Adrenal gland (tissue), 9 donors: ENCODE measurements at regions not wholly inside any gene's neighbourhood (a gene's known extent, or its start where the extent isn't known, plus 50 kb on each side); places are given as distances from the start of the nearest gene placed in this dataset.
A peak's percentile ranks its signal among the peaks of the same experiment; 100 is the strongest.

Experiments
- DNase-seq, 7 donors: peaks; one replicate each; pipeline ENCODE4 v3.0.0-alpha.2; 2019 to 2020
- H3K27ac ChIP-seq, 5 donors: fragments of 200-600 bp; sonication (generic) in 4 of 5; 1 replicate in 3 of 5; 2 replicates in 2 of 5; pipeline versions ENCODE4 v1.5.1 to v1.8.0; 2016 to 2020; ENCODE audit warnings: mild to moderate bottlenecking in 1 of 5
- H3K27me3 ChIP-seq: fragments of 200-600 bp; 2 replicates; pipeline ENCODE4 v1.8.0; 2021
- H3K36me3 ChIP-seq, 2 donors: fragments of 200-600 bp; replicated peaks in 1 of 2; 1 replicate in 1 of 2; 2 replicates in 1 of 2; pipeline versions ENCODE4 v1.5.1 to v1.8.0; 2018 to 2022
- H3K4me1 ChIP-seq, 2 donors: fragments of 200-600 bp; replicated peaks in 1 of 2; 1 replicate in 1 of 2; 2 replicates in 1 of 2; pipeline versions ENCODE4 v1.5.1 to v1.8.0; 2018 to 2021
- H3K4me3 ChIP-seq, 4 donors: fragments of 200-600 bp; sonication (generic) in 3 of 4; one replicate each; pipeline ENCODE4 v1.5.1; 2016 to 2018
- H3K9me3 ChIP-seq, 3 donors: fragments of 200-600 bp; sonication (generic) in 1 of 3; replicated peaks in 1 of 3; 1 replicate in 2 of 3; 2 replicates in 1 of 3; pipeline versions ENCODE4 v1.5.1 to v1.8.0; 2016 to 2021
- CTCF ChIP-seq, 6 experiments: fragments of 450-650 bp in 4 of 6; fragments of 200-600 bp in 2 of 6; sonication (generic) in 1 of 6; IDR thresholded peaks; 1 replicate in 5 of 6; 2 replicates in 1 of 6; pipeline versions ENCODE4 v1.5.1 to v1.8.0; 2016 to 2021; ENCODE audit warnings: antibody characterized with exemption in 6 of 6, mild to moderate bottlenecking in 2 of 6, moderate library complexity in 1 of 6
- POLR2A ChIP-seq, 2 donors: fragments of 450-650 bp; IDR thresholded peaks; one replicate each; pipeline ENCODE4 v1.6.1; 2017; ENCODE audit warnings: antibody characterized with exemption in 2 of 2, mild to moderate bottlenecking in 2 of 2, moderate library complexity in 1 of 2
- WGBS, 4 donors: extraction: QIAGEN DNeasy Blood & Tissue Kit in 2 of 4; methylation state at CpG; one replicate each; pipeline versions ENCODE4 v1.1.5 to v1.1.7; 2013 to 2017; 5-methylcytosine and 5-hydroxymethylcytosine counted together
- intact Hi-C, 2 donors: fragments of 100-400 bp; cut with DNase I; formaldehyde crosslinking; loops; one replicate each; pipeline versions ENCODE4 v1.14.1 to v1.15.0; 2022 to 2023
- donor health status: healthy with polysubstance abuse.
- donor health status: Bipolar disorder and iron deficiency.
- donor health status: DM: yes; HTN: yes; CAD: no.
- donor health status: DM: no; HTN: no; CAD: no.
- donor health status: DM: no; HTN: no; CAD: no.

GRCh38 chr18:51266773-51267172 is 69.3 kb upstream of the MEX3C start:
- 78 to 83% (median 81%) methylated on average over 4 of the region's 4 CpGs for WGBS, 4 donors
- H3K27ac ChIP-seq, result no peak overlapping the region
- TF ChIP-seq CTCF (IDR thresholded peaks at IDR 0.05) (no peak), POLR2A (IDR thresholded peaks at IDR 0.05) (no peak)
- no peak overlapping the region for H3K4me3 ChIP-seq
- no peaks in the 10 kb centered on the region for H3K9me3 ChIP-seq
- no peaks in the 10 kb centered on the region for H3K36me3 ChIP-seq
- H3K27me3 ChIP-seq, result no peaks in the 10 kb centered on the region
- no peaks in the 10 kb centered on the region for H3K4me1 ChIP-seq
- intact Hi-C loops, result no loop called here
- DNase-seq, result no peak

GRCh38 chr18:51273437-51273836 is 76.0 kb upstream of the MEX3C start:
- H3K27me3 ChIP-seq, result no peaks in the 10 kb centered on the region
- TF ChIP-seq POLR2A (IDR thresholded peaks at IDR 0.05), result no peak
- no peak for TF ChIP-seq CTCF (IDR thresholded peaks at IDR 0.05)
- no peak overlapping the region for H3K27ac ChIP-seq
- intact Hi-C loops, result loop anchor here in 1 of 2 donors (10.0 kb wide), 1 partner anchor 59 kb away; no protein-coding TSS in a partner anchor
- no peak overlapping the region for H3K4me3 ChIP-seq
- no peaks in the 10 kb centered on the region for H3K36me3 ChIP-seq
- H3K4me1 ChIP-seq, result no peaks in the 10 kb centered on the region
- no peak for DNase-seq
- no peaks in the 10 kb centered on the region for H3K9me3 ChIP-seq

GRCh38 chr18:51275712-51276476 is 78.4 kb upstream of the MEX3C start:
- no peak overlapping the region for H3K4me3 ChIP-seq
- H3K27me3 ChIP-seq, result no peaks in the 10 kb centered on the region
- intact Hi-C loops, result loop anchor here in 1 of 2 donors (10.0 kb wide), 1 partner anchor 61 kb away; no protein-coding TSS in a partner anchor
- H3K9me3 ChIP-seq, result no peaks in the 10 kb centered on the region
- H3K27ac ChIP-seq, result no peak overlapping the region
- DNase-seq, result peak; percentile 21 to 78 (median 60)
- WGBS, 4 donors, result 65 to 77% (median 76%) methylated on average over 4 to 6 of the region's 6 CpGs
- H3K4me1 ChIP-seq, result no peaks in the 10 kb centered on the region
- TF ChIP-seq POLR2A (IDR thresholded peaks at IDR 0.05), result no peak
- TF ChIP-seq CTCF (IDR thresholded peaks at IDR 0.05), result no peak
- H3K36me3 ChIP-seq, result no peaks in the 10 kb centered on the region

GRCh38 chr18:51278045-51278649 is 80.7 kb upstream of the MEX3C start:
- Histone ChIP-seq H3K4me1 (no peaks in the 10 kb centered on the region), H3K9me3 (no peaks in the 10 kb centered on the region), H3K36me3 (no peaks in the 10 kb centered on the region), H3K27ac (no peak overlapping the region), H3K27me3 (no peaks in the 10 kb centered on the region), H3K4me3 (no peak overlapping the region)
- DNase-seq, result peak; percentile 24 to 55 (median 34)
- 61 to 75% (median 66%) methylated on average over 4 of the region's 4 CpGs for WGBS, 4 donors
- intact Hi-C loops, result loop anchor here in 1 of 2 donors (10.0 kb wide), 1 partner anchor 63 kb away; no protein-coding TSS in a partner anchor
- peak in 4 of 6 experiments; percentile 10 to 45 (median 24) for TF ChIP-seq CTCF (IDR thresholded peaks at IDR 0.05)
- no peak for TF ChIP-seq POLR2A (IDR thresholded peaks at IDR 0.05)
